Peyer's patch (tissue), 4 donors: ENCODE measurements at regions not wholly inside any gene's neighbourhood (a gene's known extent, or its start where the extent isn't known, plus 50 kb on each side); places are given as distances from the start of the nearest gene placed in this dataset.

Experiments
- DNase-seq, 3 donors: peaks; one replicate each; pipeline ENCODE4 v3.0.0-alpha.2; 2017 to 2019
- H3K27ac ChIP-seq, 4 donors: fragments of 200-600 bp; sonication (generic); one replicate each; pipeline ENCODE4 v1.5.1; 2016 to 2019
- H3K27me3 ChIP-seq, 2 donors: fragments of 200-600 bp; sonication (generic); one replicate each; pipeline ENCODE4 v1.5.1; 2019
- H3K36me3 ChIP-seq, 3 donors: fragments of 200-600 bp; sonication (generic); one replicate each; pipeline ENCODE4 v1.5.1; 2016 to 2019
- H3K4me1 ChIP-seq, 4 donors: fragments of 200-600 bp; sonication (generic); one replicate each; pipeline ENCODE4 v1.5.1; 2016 to 2019
- H3K4me3 ChIP-seq, 4 donors: fragments of 200-600 bp; sonication (generic); 1 replicate in 3 of 4; 2 replicates in 1 of 4; pipeline ENCODE4 v1.5.1; 2016 to 2019; ENCODE audit warnings: mild to moderate bottlenecking in 1 of 4
- H3K9me3 ChIP-seq, 4 donors: fragments of 200-600 bp; sonication (generic); one replicate each; pipeline ENCODE4 v1.5.1; 2016 to 2019; ENCODE audit warnings: mild to moderate bottlenecking in 1 of 4
- CTCF ChIP-seq, 6 experiments: fragments of 450-650 bp in 4 of 6; fragments of 200-600 bp in 2 of 6; sonication (generic) in 1 of 6; IDR thresholded peaks; one replicate each; pipeline ENCODE4 v1.5.1; 2017 to 2019; ENCODE audit warnings: antibody characterized with exemption in 6 of 6, mild to moderate bottlenecking in 3 of 6, moderate library complexity in 1 of 6
- POLR2A ChIP-seq, 2 donors: fragments of 450-650 bp; IDR thresholded peaks; one replicate each; pipeline ENCODE4 v1.5.1; 2017; ENCODE audit warnings: antibody characterized with exemption in 2 of 2, mild to moderate bottlenecking in 2 of 2, moderate library complexity in 2 of 2

GRCh38 chr10:42934842-42935241, 142.0 kb upstream of the RET start:
- Histone ChIP-seq H3K4me1 (peaks cover 0 to 15% (median 0%) of the 10 kb centered on the region in 4 donors), H3K9me3 (no peaks in the 10 kb centered on the region), H3K27me3 (peaks cover 0 to 10% of the 10 kb centered on the region in 2 donors), H3K36me3 (no peaks in the 10 kb centered on the region), H3K27ac (no peak overlapping the region), H3K4me3 (no peak overlapping the region)
- DNase-seq = no peak
- TF ChIP-seq CTCF (IDR thresholded peaks at IDR 0.05) (no peak), POLR2A (IDR thresholded peaks at IDR 0.05) (no peak)

- H3K4me3 ChIP-seq = no peak overlapping the region
- H3K27ac ChIP-seq = no peak overlapping the region
- H3K9me3 ChIP-seq = no peaks in the 10 kb centered on the region
- DNase-seq = no peak
- no peak for TF ChIP-seq POLR2A (IDR thresholded peaks at IDR 0.05)
- TF ChIP-seq CTCF (IDR thresholded peaks at IDR 0.05) = no peak
- H3K4me1 ChIP-seq = peaks cover 0 to 15% (median 0%) of the 10 kb centered on the region in 4 donors
- no peaks in the 10 kb centered on the region for H3K36me3 ChIP-seq
- H3K27me3 ChIP-seq = peaks cover 0 to 10% of the 10 kb centered on the region in 2 donors
Measured at GRCh38 chr10:42935466-42935865, 141.4 kb upstream of the RET start.

DNA sequence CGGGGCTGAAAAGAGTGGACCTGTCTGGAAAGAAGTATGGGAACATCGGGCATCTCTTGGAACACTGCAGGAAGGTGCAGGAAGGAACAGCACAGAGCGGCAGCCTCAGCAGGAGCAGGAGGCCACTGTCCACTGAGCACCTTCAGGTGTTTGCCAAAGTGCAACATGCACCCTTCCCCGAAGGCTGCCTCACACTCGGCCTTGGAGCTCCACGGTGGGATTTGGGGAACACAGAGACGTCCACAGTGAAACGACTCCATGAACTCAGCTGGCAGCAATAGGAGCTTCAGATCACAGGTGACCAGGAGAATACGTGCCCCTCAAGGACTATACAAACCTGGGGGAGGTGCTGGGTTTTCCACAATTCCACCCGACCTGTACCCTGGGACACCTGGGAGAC, 140.3 kb upstream of the RET start:
- no peak overlapping the region for H3K4me3 ChIP-seq
- H3K27ac ChIP-seq = no peak overlapping the region
- peaks cover 0 to 15% (median 0%) of the 10 kb centered on the region in 4 donors for H3K4me1 ChIP-seq
- no peak for DNase-seq
- H3K9me3 ChIP-seq = no peaks in the 10 kb centered on the region
- TF ChIP-seq CTCF (IDR thresholded peaks at IDR 0.05) (no peak), POLR2A (IDR thresholded peaks at IDR 0.05) (no peak)
- peaks cover 0 to 10% of the 10 kb centered on the region in 2 donors for H3K27me3 ChIP-seq
- no peaks in the 10 kb centered on the region for H3K36me3 ChIP-seq

- Histone ChIP-seq H3K9me3 (no peaks in the 10 kb centered on the region), H3K4me1 (peaks cover 0 to 15% (median 0%) of the 10 kb centered on the region in 4 donors), H3K4me3 (no peak overlapping the region), H3K27ac (no peak overlapping the region), H3K27me3 (peaks cover 0 to 10% of the 10 kb centered on the region in 2 donors), H3K36me3 (no peaks in the 10 kb centered on the region)
- no peak for DNase-seq
- TF ChIP-seq CTCF (IDR thresholded peaks at IDR 0.05) (no peak), POLR2A (IDR thresholded peaks at IDR 0.05) (no peak)
Measured at GRCh38 chr10:42937048-42937447, 139.8 kb upstream of the RET start.

GRCh38 chr10:42937649-42938180, 139.2 kb upstream of the RET start:
- TF ChIP-seq POLR2A (IDR thresholded peaks at IDR 0.05) (no peak), CTCF (IDR thresholded peaks at IDR 0.05) (no peak)
- Histone ChIP-seq H3K9me3 (no peaks in the 10 kb centered on the region), H3K4me3 (no peak overlapping the region), H3K36me3 (no peaks in the 10 kb centered on the region), H3K27ac (no peak overlapping the region), H3K4me1 (peaks cover 0 to 12% (median 0%) of the 10 kb centered on the region in 4 donors), H3K27me3 (peaks cover 0 to 10% of the 10 kb centered on the region in 2 donors)
- DNase-seq = no peak

DNA sequence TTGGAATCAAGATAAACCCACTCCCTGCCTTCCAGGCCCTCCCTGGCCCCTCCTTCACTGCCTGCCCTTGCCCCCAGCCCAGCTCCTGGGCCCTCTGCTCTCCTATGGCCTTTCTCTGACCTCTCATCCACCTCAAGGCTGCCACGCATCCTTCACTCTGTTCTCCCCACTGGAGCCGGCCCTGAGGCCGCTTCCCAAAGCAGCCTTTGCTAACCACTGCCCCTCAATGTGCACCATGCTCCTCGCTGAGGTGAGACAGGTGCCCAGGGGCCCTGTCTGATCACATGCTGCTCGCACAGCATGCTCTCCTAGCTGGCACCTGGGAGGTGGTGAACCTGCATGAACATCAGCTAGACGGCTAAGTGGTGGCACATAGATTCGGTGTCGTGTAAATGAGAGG, 138.5 kb upstream of the RET start:
- Histone ChIP-seq H3K4me1 (peaks cover 0 to 6% (median 0%) of the 10 kb centered on the region in 4 donors), H3K27ac (no peak overlapping the region), H3K9me3 (no peaks in the 10 kb centered on the region), H3K4me3 (no peak overlapping the region), H3K27me3 (peaks cover 0 to 7% of the 10 kb centered on the region in 2 donors), H3K36me3 (no peaks in the 10 kb centered on the region)
- TF ChIP-seq POLR2A (IDR thresholded peaks at IDR 0.05) (no peak), CTCF (IDR thresholded peaks at IDR 0.05) (no peak)
- no peak for DNase-seq
